ENCODE measurements at regions not wholly inside any gene's neighbourhood (a gene's known extent, or its start where the extent isn't known, plus 50 kb on each side); places are given as distances from the start of the nearest gene placed in this dataset.

DNA sequence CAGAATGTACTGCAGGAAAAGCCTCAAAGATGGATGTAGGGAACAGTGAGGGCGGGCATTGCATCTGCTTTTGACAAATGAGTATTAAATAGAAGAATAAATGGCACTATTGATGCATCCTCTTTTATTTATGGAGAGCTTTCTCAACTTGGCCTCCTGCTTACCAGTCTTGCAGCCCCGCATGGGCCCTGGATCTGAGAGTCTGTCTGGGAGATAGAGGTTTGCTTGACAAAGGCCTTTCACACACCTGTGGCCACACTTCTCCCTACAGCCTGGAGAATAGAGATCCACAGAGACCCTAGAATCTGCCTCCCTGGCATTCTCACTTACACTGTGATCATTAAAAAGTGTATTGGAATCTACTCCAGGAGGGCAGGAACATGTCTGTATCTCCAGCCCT is 203.8 kb upstream of the CDH4 start:
- TF ChIP-seq, protein P1, sequence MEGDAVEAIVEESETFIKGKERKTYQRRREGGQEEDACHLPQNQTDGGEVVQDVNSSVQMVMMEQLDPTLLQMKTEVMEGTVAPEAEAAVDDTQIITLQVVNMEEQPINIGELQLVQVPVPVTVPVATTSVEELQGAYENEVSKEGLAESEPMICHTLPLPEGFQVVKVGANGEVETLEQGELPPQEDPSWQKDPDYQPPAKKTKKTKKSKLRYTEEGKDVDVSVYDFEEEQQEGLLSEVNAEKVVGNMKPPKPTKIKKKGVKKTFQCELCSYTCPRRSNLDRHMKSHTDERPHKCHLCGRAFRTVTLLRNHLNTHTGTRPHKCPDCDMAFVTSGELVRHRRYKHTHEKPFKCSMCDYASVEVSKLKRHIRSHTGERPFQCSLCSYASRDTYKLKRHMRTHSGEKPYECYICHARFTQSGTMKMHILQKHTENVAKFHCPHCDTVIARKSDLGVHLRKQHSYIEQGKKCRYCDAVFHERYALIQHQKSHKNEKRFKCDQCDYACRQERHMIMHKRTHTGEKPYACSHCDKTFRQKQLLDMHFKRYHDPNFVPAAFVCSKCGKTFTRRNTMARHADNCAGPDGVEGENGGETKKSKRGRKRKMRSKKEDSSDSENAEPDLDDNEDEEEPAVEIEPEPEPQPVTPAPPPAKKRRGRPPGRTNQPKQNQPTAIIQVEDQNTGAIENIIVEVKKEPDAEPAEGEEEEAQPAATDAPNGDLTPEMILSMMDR (IDR thresholded peaks at IDR 0.05), result no peak
- TF ChIP-seq EP300 (IDR thresholded peaks at IDR 0.05) (no peak), CBX8 (IDR thresholded peaks at IDR 0.05) (no peak)
